ENCODE measurements at regions not wholly inside any gene's neighbourhood (a gene's known extent, or its start where the extent isn't known, plus 50 kb on each side); places are given as distances from the start of the nearest gene placed in this dataset.

DNA sequence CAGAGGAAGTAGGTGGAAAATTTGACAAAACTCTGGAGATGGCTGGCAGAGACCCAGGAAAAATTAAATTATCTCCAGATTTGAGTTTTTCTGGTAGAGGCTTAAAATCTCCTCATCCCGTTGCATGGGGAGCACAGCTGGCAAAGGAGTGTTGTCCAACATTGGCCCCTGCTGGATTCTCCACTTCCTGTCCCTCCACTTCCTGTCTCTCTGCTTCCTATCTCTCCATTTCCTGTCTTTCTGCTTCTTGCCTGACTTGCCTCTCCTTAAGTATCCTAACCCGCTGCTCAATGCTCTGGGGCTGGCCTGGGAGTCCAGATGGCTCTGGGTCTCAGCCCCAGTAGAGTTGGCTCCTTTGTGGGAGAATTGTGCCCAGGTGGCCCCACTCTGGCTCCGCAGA lies 65.8 kb upstream of the EMX2 start:
- H3K27ac ChIP-seq (ENCODE audit: low read depth, low read length), result no peak overlapping the region

DNA sequence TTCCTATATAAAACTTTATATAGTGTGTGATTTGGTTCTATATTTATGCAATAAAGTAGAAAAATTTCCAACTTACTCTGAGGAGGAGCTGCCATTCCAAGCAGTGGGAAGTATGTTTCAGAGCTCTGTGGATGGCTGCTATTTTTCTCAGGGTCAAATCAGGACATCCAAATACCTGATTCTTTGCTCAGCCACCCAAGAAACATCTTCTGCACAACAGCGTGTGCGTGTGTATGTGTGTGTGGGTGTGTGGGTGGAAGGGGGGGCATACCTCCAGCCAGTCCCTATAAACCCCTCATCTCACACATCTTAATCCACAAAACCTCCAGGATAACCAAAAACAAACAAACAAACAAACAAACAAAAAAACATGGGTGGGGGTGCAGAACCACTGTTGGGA lies 66.3 kb upstream of the EMX2 start:
- H2BK5ac ChIP-seq (ENCODE audit: low read depth, low read length, poor library complexity), result no peak overlapping the region
- no peaks in the 10 kb centered on the region for H3K27me3 ChIP-seq (ENCODE audit: insufficient read depth, low read length)
- H3K23ac ChIP-seq (ENCODE audit: low read length), result no peak overlapping the region
- no peaks in the 10 kb centered on the region for H3K79me2 ChIP-seq (ENCODE audit: control insufficient read depth, insufficient read depth, low read length, poor library complexity)
- no peak overlapping the region for H4K12ac ChIP-seq (ENCODE audit: low read depth, low read length)
- no peak overlapping the region for H3K27ac ChIP-seq (ENCODE audit: low read depth, low read length)
- no peak overlapping the region for H2AFZ ChIP-seq (ENCODE audit: insufficient read depth, low read length, poor library complexity)
- no peak overlapping the region for H3K9ac ChIP-seq (ENCODE audit: low read length)
- no peaks in the 10 kb centered on the region for H3K79me1 ChIP-seq (ENCODE audit: low read length)
- no peak overlapping the region for H2AK5ac ChIP-seq (ENCODE audit: low read length)
- H2BK12ac ChIP-seq (ENCODE audit: low read length), result no peak overlapping the region
- H3K9me3 ChIP-seq (ENCODE audit: insufficient read depth, low read depth, low read length), result peaks cover 3% of the 10 kb centered on the region
- H3K18ac ChIP-seq (ENCODE audit: low read length), result no peak overlapping the region
- H3K4ac ChIP-seq (ENCODE audit: low read depth, low read length), result no peak overlapping the region
- no peak overlapping the region for H4K91ac ChIP-seq (ENCODE audit: low read depth, low read length)
- no peak overlapping the region for H2BK120ac ChIP-seq (ENCODE audit: insufficient read depth, low read length, poor library complexity)
- DNase-seq, result no peak
- no CpG with 5 or more reads among the region's 2 CpGs for WGBS (ENCODE audit: extremely low coverage, insufficient coverage, insufficient read length)
- no peaks in the 10 kb centered on the region for H3K36me3 ChIP-seq (ENCODE audit: control insufficient read depth in 1 of 2, insufficient read depth in 2 of 2, low read length in 2 of 2)
- H3K4me2 ChIP-seq (ENCODE audit: low read length), result no peak overlapping the region
- H3K14ac ChIP-seq (ENCODE audit: low read length), result no peak overlapping the region
- H4K8ac ChIP-seq (ENCODE audit: low read depth, low read length), result no peak overlapping the region
- peaks cover 0 to 3% of the 10 kb centered on the region in 2 experiments for H3K4me1 ChIP-seq (ENCODE audit: control insufficient read depth in 1 of 2, insufficient read depth in 2 of 2, low read length in 2 of 2)
- no peak overlapping the region for H3K4me3 ChIP-seq (ENCODE audit: low read depth, low read length)

More for the DNA sequence above, 65.8 kb upstream of the EMX2 start:
- H3K4ac ChIP-seq (ENCODE audit: low read depth, low read length), result no peak overlapping the region
- peaks cover 0 to 3% of the 10 kb centered on the region in 2 experiments for H3K4me1 ChIP-seq (ENCODE audit: control insufficient read depth in 1 of 2, insufficient read depth in 2 of 2, low read length in 2 of 2)
- no peak overlapping the region for H2AFZ ChIP-seq (ENCODE audit: insufficient read depth, low read length, poor library complexity)
- no peak for DNase-seq
- peaks cover 3% of the 10 kb centered on the region for H3K9me3 ChIP-seq (ENCODE audit: insufficient read depth, low read depth, low read length)
- H4K91ac ChIP-seq (ENCODE audit: low read depth, low read length), result no peak overlapping the region
- no peak overlapping the region for H3K18ac ChIP-seq (ENCODE audit: low read length)
- H2BK5ac ChIP-seq (ENCODE audit: low read depth, low read length, poor library complexity), result no peak overlapping the region
- H4K12ac ChIP-seq (ENCODE audit: low read depth, low read length), result no peak overlapping the region
- no peak overlapping the region for H4K8ac ChIP-seq (ENCODE audit: low read depth, low read length)
- H3K79me2 ChIP-seq (ENCODE audit: control insufficient read depth, insufficient read depth, low read length, poor library complexity), result no peaks in the 10 kb centered on the region
- no peak overlapping the region for H2BK12ac ChIP-seq (ENCODE audit: low read length)
- H2AK5ac ChIP-seq (ENCODE audit: low read length), result no peak overlapping the region
- H3K9ac ChIP-seq (ENCODE audit: low read length), result no peak overlapping the region
- no peak overlapping the region for H3K4me2 ChIP-seq (ENCODE audit: low read length)
- no peak overlapping the region for H3K23ac ChIP-seq (ENCODE audit: low read length)
- H2BK120ac ChIP-seq (ENCODE audit: insufficient read depth, low read length, poor library complexity), result no peak overlapping the region
- no CpG with 5 or more reads among the region's 3 CpGs for WGBS (ENCODE audit: extremely low coverage, insufficient coverage, insufficient read length)
- H3K27me3 ChIP-seq (ENCODE audit: insufficient read depth, low read length), result no peaks in the 10 kb centered on the region
- no peaks in the 10 kb centered on the region for H3K79me1 ChIP-seq (ENCODE audit: low read length)
- no peak overlapping the region for H3K4me3 ChIP-seq (ENCODE audit: low read depth, low read length)
- no peak overlapping the region for H3K14ac ChIP-seq (ENCODE audit: low read length)
- H3K36me3 ChIP-seq (ENCODE audit: control insufficient read depth in 1 of 2, insufficient read depth in 2 of 2, low read length in 2 of 2), result no peaks in the 10 kb centered on the region

DNA sequence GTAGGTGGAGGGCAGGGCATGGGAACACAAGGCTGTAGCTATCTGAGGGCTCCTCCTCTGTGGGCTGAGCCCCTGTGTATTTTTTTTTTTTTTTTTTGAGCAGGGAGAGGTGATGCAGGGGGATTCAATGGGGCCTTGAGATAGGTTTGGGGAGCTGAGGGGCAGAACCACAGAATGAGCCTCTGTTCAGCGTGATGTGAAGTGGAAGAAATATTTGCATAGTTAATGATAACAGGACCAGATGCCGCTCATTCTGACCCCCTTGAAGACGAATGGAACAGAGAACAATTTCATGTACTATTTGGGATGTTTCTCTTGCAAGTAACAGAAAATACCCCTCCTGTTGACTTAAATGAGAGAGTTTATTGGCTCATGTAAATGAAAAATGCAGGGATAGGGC lies 69.7 kb upstream of the EMX2 start:
- Histone ChIP-seq H4K91ac (ENCODE audit: low read depth, low read length) (no peak overlapping the region), H2BK5ac (ENCODE audit: low read depth, low read length, poor library complexity) (no peak overlapping the region), H2AK5ac (ENCODE audit: low read length) (no peak overlapping the region), H3K9me3 (ENCODE audit: insufficient read depth, low read depth, low read length) (peaks cover under 1% of the 10 kb centered on the region), H2BK12ac (ENCODE audit: low read length) (no peak overlapping the region), H3K27me3 (ENCODE audit: insufficient read depth, low read length) (no peaks in the 10 kb centered on the region), H3K14ac (ENCODE audit: low read length) (no peak overlapping the region), H3K27ac (ENCODE audit: low read depth, low read length) (no peak overlapping the region), H3K4me1 (ENCODE audit: control insufficient read depth in 1 of 2, insufficient read depth in 2 of 2, low read length in 2 of 2) (peaks cover 0 to 2% of the 10 kb centered on the region in 2 experiments), H4K12ac (ENCODE audit: low read depth, low read length) (no peak overlapping the region), H3K79me2 (ENCODE audit: control insufficient read depth, insufficient read depth, low read length, poor library complexity) (no peaks in the 10 kb centered on the region), H2BK120ac (ENCODE audit: insufficient read depth, low read length, poor library complexity) (no peak overlapping the region), H3K4me2 (ENCODE audit: low read length) (no peak overlapping the region), H3K9ac (ENCODE audit: low read length) (no peak overlapping the region), H3K4ac (ENCODE audit: low read depth, low read length) (no peak overlapping the region), H3K4me3 (ENCODE audit: low read depth, low read length) (no peak overlapping the region), H3K79me1 (ENCODE audit: low read length) (no peaks in the 10 kb centered on the region), H3K23ac (ENCODE audit: low read length) (no peak overlapping the region), H3K18ac (ENCODE audit: low read length) (no peak overlapping the region), H4K8ac (ENCODE audit: low read depth, low read length) (no peak overlapping the region), H2AFZ (ENCODE audit: insufficient read depth, low read length, poor library complexity) (no peak overlapping the region), H3K36me3 (ENCODE audit: control insufficient read depth in 1 of 2, insufficient read depth in 2 of 2, low read length in 2 of 2) (no peaks in the 10 kb centered on the region)
- WGBS (ENCODE audit: extremely low coverage, insufficient coverage, insufficient read length), result no CpG with 5 or more reads among the region's 3 CpGs
- DNase-seq, result no peak

DNA sequence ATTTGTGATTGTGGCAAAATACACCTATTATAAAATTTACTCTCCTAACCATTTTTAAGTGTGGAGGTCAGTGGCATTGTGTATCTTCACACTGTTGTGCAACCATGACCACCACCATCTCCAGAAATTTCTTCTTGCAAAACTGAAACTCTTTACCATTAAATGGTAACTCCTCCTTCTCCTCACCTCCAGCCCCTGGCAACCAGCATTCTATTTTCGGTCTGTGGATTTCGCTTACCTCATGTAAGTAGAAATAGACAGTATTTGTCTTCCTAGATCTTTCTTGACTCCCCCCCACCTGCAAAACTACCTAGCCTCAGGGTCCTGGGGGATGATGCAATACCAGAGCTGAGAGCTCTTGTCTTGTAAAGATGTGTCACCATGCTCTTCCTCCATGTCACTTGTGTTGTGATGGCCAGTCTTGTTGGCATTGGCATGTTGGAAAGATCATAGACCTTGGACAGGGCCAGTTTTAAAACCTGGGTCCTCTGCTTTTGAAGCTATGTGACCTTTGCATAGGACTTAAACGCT lies 71.1 kb upstream of the EMX2 start:
- no peak overlapping the region for H3K14ac ChIP-seq (ENCODE audit: low read length)
- H2AK5ac ChIP-seq (ENCODE audit: low read length), result no peak overlapping the region
- H2BK5ac ChIP-seq (ENCODE audit: low read depth, low read length, poor library complexity), result no peak overlapping the region
- H3K4me2 ChIP-seq (ENCODE audit: low read length), result no peak overlapping the region
- no peak overlapping the region for H4K91ac ChIP-seq (ENCODE audit: low read depth, low read length)
- H3K79me1 ChIP-seq (ENCODE audit: low read length), result no peaks in the 10 kb centered on the region
- no peak overlapping the region for H3K27ac ChIP-seq (ENCODE audit: low read depth, low read length)
- H3K9me3 ChIP-seq (ENCODE audit: insufficient read depth, low read depth, low read length), result peaks cover 1% of the 10 kb centered on the region
- H4K8ac ChIP-seq (ENCODE audit: low read depth, low read length), result no peak overlapping the region
- no peak overlapping the region for H3K9ac ChIP-seq (ENCODE audit: low read length)
- no peak overlapping the region for H3K23ac ChIP-seq (ENCODE audit: low read length)
- H2BK120ac ChIP-seq (ENCODE audit: insufficient read depth, low read length, poor library complexity), result no peak overlapping the region
- no CpG with 5 or more reads among the region's 3 CpGs for WGBS (ENCODE audit: extremely low coverage, insufficient coverage, insufficient read length)
- H4K12ac ChIP-seq (ENCODE audit: low read depth, low read length), result no peak overlapping the region
- no peaks in the 10 kb centered on the region for H3K79me2 ChIP-seq (ENCODE audit: control insufficient read depth, insufficient read depth, low read length, poor library complexity)
- no peak for DNase-seq
- no peak overlapping the region for H2AFZ ChIP-seq (ENCODE audit: insufficient read depth, low read length, poor library complexity)
- H3K4me1 ChIP-seq (ENCODE audit: control insufficient read depth in 1 of 2, insufficient read depth in 2 of 2, low read length in 2 of 2), result no peaks in the 10 kb centered on the region
- H2BK12ac ChIP-seq (ENCODE audit: low read length), result no peak overlapping the region
- no peaks in the 10 kb centered on the region for H3K27me3 ChIP-seq (ENCODE audit: insufficient read depth, low read length)
- H3K18ac ChIP-seq (ENCODE audit: low read length), result no peak overlapping the region
- H3K36me3 ChIP-seq (ENCODE audit: control insufficient read depth in 1 of 2, insufficient read depth in 2 of 2, low read length in 2 of 2), result no peaks in the 10 kb centered on the region
- H3K4me3 ChIP-seq (ENCODE audit: low read depth, low read length), result no peak overlapping the region
- H3K4ac ChIP-seq (ENCODE audit: low read depth, low read length), result no peak overlapping the region

All from trophoblast cell (in vitro differentiated cells and primary cell).